Stimulated activated CD8-positive, alpha-beta memory T cell treated with anti-CD3 and anti-CD28 coated beads, Interleukin-12 subunit alpha, Interleukin-12 subunit beta, amount 100 ng/mL, for 24 hours (primary cell): ENCODE measurements at regions not wholly inside any gene's neighbourhood (a gene's known extent, or its start where the extent isn't known, plus 50 kb on each side); places are given as distances from the start of the nearest gene placed in this dataset.

Source experiments
- DNase-seq: peaks from one replicate; pipeline ENCODE4 v3.0.0-alpha.2; 2020; ENCODE audit errors: extremely low read depth

GRCh38 chr4:138858419-138858818 is 157.2 kb upstream of the NOCT start:
- DNase-seq = no peak

GRCh38 chr4:138857416-138857815 is 158.2 kb upstream of the NOCT start:
- DNase-seq = no peak

GRCh38 chr4:138852681-138853080 is 162.9 kb upstream of the NOCT start:
- no peak for DNase-seq

GRCh38 chr4:138851391-138852335 is 163.9 kb upstream of the NOCT start:
- no peak for DNase-seq

GRCh38 chr4:138845664-138846063 is 169.9 kb upstream of the NOCT start:
- DNase-seq = no peak

- DNase-seq = no peak
These were observed 170.5 kb upstream of the NOCT start for GRCh38 chr4:138845054-138845453.

- no peak for DNase-seq
These were observed 172.0 kb upstream of the NOCT start for GRCh38 chr4:138843616-138844015.

- DNase-seq = no peak
These were observed 174.2 kb upstream of the NOCT start for GRCh38 chr4:138841343-138841742.

- DNase-seq = no peak
These were observed 177.3 kb upstream of the NOCT start for GRCh38 chr4:138838251-138838650.

GRCh38 chr4:138835832-138836533 is 179.6 kb upstream of the NOCT start:
- no peak for DNase-seq

- no peak for DNase-seq
These were observed 181.6 kb upstream of the NOCT start for GRCh38 chr4:138833974-138834373.

- no peak for DNase-seq
These were observed 183.0 kb upstream of the NOCT start for GRCh38 chr4:138832563-138832962.

- DNase-seq = no peak
These were observed 183.6 kb upstream of the NOCT start for GRCh38 chr4:138831948-138832347.

GRCh38 chr4:138828926-138829325 is 186.7 kb upstream of the NOCT start:
- no peak for DNase-seq

GRCh38 chr4:138826754-138827153 is 188.8 kb upstream of the NOCT start:
- DNase-seq = no peak

GRCh38 chr4:138826322-138826721 is 189.3 kb upstream of the NOCT start:
- no peak for DNase-seq

- DNase-seq = no peak
These were observed 194.2 kb upstream of the NOCT start for GRCh38 chr4:138821331-138821730.

- DNase-seq = no peak
These were observed 198.7 kb upstream of the NOCT start for GRCh38 chr4:138816875-138817274.

GRCh38 chr4:138815811-138816210 is 199.8 kb upstream of the NOCT start:
- no peak for DNase-seq

- DNase-seq = no peak
These were observed 209.8 kb upstream of the NOCT start for GRCh38 chr4:138805736-138806135.

GRCh38 chr4:138804711-138805110 is 210.9 kb upstream of the NOCT start:
- no peak for DNase-seq

GRCh38 chr4:138803051-138803450 is 212.5 kb upstream of the NOCT start:
- DNase-seq = no peak

- no peak for DNase-seq
These were observed 213.1 kb upstream of the NOCT start for GRCh38 chr4:138802499-138802898.
